ENCODE measurements at regions not wholly inside any gene's neighbourhood (a gene's known extent, or its start where the extent isn't known, plus 50 kb on each side); places are given as distances from the start of the nearest gene placed in this dataset.

- no peak for TF ChIP-seq CTCF (tag by site-specific recombination; IDR thresholded peaks at IDR 0.05)
- no peak for TF ChIP-seq ZNF10 (tag by site-specific recombination; IDR thresholded peaks at IDR 0.05)
- TF ChIP-seq ZNF24 (tag by site-specific recombination; IDR thresholded peaks at IDR 0.05) = no peak
- no peak for TF ChIP-seq ZBTB21 (tag by site-specific recombination; IDR thresholded peaks at IDR 0.05)
- TF ChIP-seq, protein P1, sequence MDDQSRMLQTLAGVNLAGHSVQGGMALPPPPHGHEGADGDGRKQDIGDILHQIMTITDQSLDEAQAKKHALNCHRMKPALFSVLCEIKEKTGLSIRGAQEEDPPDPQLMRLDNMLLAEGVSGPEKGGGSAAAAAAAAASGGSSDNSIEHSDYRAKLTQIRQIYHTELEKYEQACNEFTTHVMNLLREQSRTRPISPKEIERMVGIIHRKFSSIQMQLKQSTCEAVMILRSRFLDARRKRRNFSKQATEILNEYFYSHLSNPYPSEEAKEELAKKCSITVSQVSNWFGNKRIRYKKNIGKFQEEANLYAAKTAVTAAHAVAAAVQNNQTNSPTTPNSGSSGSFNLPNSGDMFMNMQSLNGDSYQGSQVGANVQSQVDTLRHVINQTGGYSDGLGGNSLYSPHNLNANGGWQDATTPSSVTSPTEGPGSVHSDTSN (CRISPR knock-in tag; IDR thresholded peaks at IDR 0.05) = no peak
- TF ChIP-seq ZFP37 (tag by site-specific recombination; IDR thresholded peaks at IDR 0.05) = no peak
Measured at GRCh38 chr5:5784101-5784500, 361.6 kb downstream of the ICE1 start.
